Spleen (tissue), 7 donors: ENCODE measurements at regions not wholly inside any gene's neighbourhood (a gene's known extent, or its start where the extent isn't known, plus 50 kb on each side); places are given as distances from the start of the nearest gene placed in this dataset.

Experiments
- CTCF ChIP-seq, 11 experiments: fragments of 200-600 bp in 7 of 11; fragments of 450-650 bp in 4 of 11; sonication (generic) in 4 of 11; IDR thresholded peaks in 8 of 11; conservative IDR thresholded peaks in 3 of 11; 1 replicate in 7 of 11; 2 replicates in 4 of 11; pipeline versions ENCODE4 v1.4.0 to v1.8.0; 2016 to 2021; ENCODE audit warnings: antibody characterized with exemption in 11 of 11, inconsistent platforms in 4 of 11, mild to moderate bottlenecking in 1 of 11
- POLR2A ChIP-seq, 3 donors: fragments of 450-650 bp; IDR thresholded peaks; one replicate each; pipeline ENCODE4 v1.5.1; 2017; ENCODE audit warnings: antibody characterized with exemption in 3 of 3, mild to moderate bottlenecking in 1 of 3
- donor health status: DM: no; HTN: no; CAD: no; lungs with moderate emphysema.
- donor health status: DM: no; HTN: no; CAD: no.
- donor health status: DM: no; HTN: no; CAD: no.

DNA sequence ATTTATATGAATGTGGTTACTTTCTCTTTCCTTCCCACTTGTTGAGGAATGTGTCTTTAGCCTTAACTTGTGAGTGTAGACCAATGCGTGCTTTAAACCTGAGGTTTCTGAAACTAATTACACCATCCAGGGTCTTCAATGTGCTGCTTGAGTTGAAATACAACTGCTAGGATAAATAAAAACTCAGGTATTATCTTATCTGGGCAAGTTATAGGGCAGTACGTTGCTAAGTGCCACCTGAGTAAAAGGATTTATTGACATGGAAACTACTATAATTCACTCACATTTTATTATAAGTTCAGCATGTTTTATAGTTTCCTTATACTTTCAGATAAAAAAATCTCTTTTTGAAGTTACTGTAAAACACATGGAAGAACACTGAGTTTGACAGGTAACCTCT is 1136.8 kb upstream of the NUDT12 start:
- TF ChIP-seq CTCF (IDR thresholded peaks at IDR 0.05 in 8 of 11, conservative IDR thresholded peaks at IDR 0.05 in 3 of 11): no peak
- TF ChIP-seq POLR2A (IDR thresholded peaks at IDR 0.05): no peak
